ENCODE measurements at regions not wholly inside any gene's neighbourhood (a gene's known extent, or its start where the extent isn't known, plus 50 kb on each side); places are given as distances from the start of the nearest gene placed in this dataset.
"Not testable (repeated sequence)": the region's sequence is repeated elsewhere in the genome, so short reads cannot be mapped to it uniquely, and the experiment has no call there.

GRCh38 chr10:84863675-84864074 is 535.3 kb downstream of the CCSER2 start:
- DNase-seq, result no peak

- no peak for DNase-seq
These were observed 548.0 kb downstream of the CCSER2 start for GRCh38 chr10:84876116-84876999.

GRCh38 chr10:84879991-84880390 is 551.6 kb downstream of the CCSER2 start:
- DNase-seq, result no peak

- DNase-seq, result not testable (repeated sequence)
These were observed 553.3 kb downstream of the CCSER2 start for GRCh38 chr10:84881696-84882095.

- DNase-seq, result no peak
These were observed 562.3 kb downstream of the CCSER2 start for GRCh38 chr10:84890706-84891105.

- DNase-seq, result no peak
These were observed 563.2 kb downstream of the CCSER2 start for GRCh38 chr10:84891631-84892030.

- DNase-seq, result no peak
These were observed 567.2 kb downstream of the CCSER2 start for GRCh38 chr10:84895541-84895940.

GRCh38 chr10:84896909-84897308 is 568.5 kb downstream of the CCSER2 start:
- DNase-seq, result no peak

- no peak for DNase-seq
These were observed 570.9 kb downstream of the CCSER2 start for GRCh38 chr10:84899268-84899667.

GRCh38 chr10:84900141-84900540 is 571.8 kb downstream of the CCSER2 start:
- DNase-seq, result no peak

GRCh38 chr10:84901885-84902284 is 573.5 kb downstream of the CCSER2 start:
- DNase-seq, result no peak

GRCh38 chr10:84902553-84902952 is 574.2 kb downstream of the CCSER2 start:
- DNase-seq, result no peak

GRCh38 chr10:84903320-84903719 is 574.9 kb downstream of the CCSER2 start:
- no peak for DNase-seq

GRCh38 chr10:84907461-84908009 is 579.1 kb downstream of the CCSER2 start:
- no peak for DNase-seq

- DNase-seq, result no peak
These were observed 580.1 kb downstream of the CCSER2 start for GRCh38 chr10:84908491-84908890.

- no peak for DNase-seq
These were observed 593.3 kb downstream of the CCSER2 start for GRCh38 chr10:84921701-84922100.

- no peak for DNase-seq
These were observed 595.7 kb downstream of the CCSER2 start for GRCh38 chr10:84924131-84924530.

- no peak for DNase-seq
These were observed 597.1 kb downstream of the CCSER2 start for GRCh38 chr10:84925495-84925894.

- DNase-seq, result no peak
These were observed 605.0 kb downstream of the CCSER2 start for GRCh38 chr10:84933402-84933801.

GRCh38 chr10:84935772-84936171 is 607.4 kb downstream of the CCSER2 start:
- no peak for DNase-seq

- DNase-seq, result no peak
These were observed 609.9 kb downstream of the CCSER2 start for GRCh38 chr10:84938117-84938905.

GRCh38 chr10:84943541-84943940 is 615.2 kb downstream of the CCSER2 start:
- DNase-seq, result no peak

- no peak for DNase-seq
These were observed 615.8 kb downstream of the CCSER2 start for GRCh38 chr10:84944187-84944586.

GRCh38 chr10:84945791-84946190 is 617.4 kb downstream of the CCSER2 start:
- DNase-seq, result no peak
